ENCODE measurements at regions not wholly inside any gene's neighbourhood (a gene's known extent, or its start where the extent isn't known, plus 50 kb on each side); places are given as distances from the start of the nearest gene placed in this dataset.

GRCh38 chr13:107475753-107476453 lies 739.4 kb downstream of the LIG4 start:
- no peaks in the 10 kb centered on the region for H3K27me3 ChIP-seq (ENCODE audit: low read length)
- no peaks in the 10 kb centered on the region for H4K20me1 ChIP-seq (ENCODE audit: low read length)
- H3K4me2 ChIP-seq (ENCODE audit: low read length), result no peak overlapping the region
- DNase-seq, result no peak
- no peaks in the 10 kb centered on the region for H3F3A ChIP-seq (ENCODE audit: low read length, unreplicated experiment)
- no peak overlapping the region for H3K4me3 ChIP-seq (ENCODE audit: low read length)
- no peak overlapping the region for H2AFZ ChIP-seq (ENCODE audit: low read length)
- no peaks in the 10 kb centered on the region for H3K9me2 ChIP-seq (replicated peaks; ENCODE audit: low read length)
- no TSS peak for BruUV-seq (replicated peaks)
- intact Hi-C loops (cut with micrococcal nuclease), result no loop called here
- no peaks in the 10 kb centered on the region for H3K9me3 ChIP-seq (ENCODE audit: low read length)
- no peaks in the 10 kb centered on the region for H3K36me3 ChIP-seq (ENCODE audit: low read depth, low read length)
- CTCF ChIA-PET, result no interaction called here
- no peak overlapping the region for H3K9ac ChIP-seq (ENCODE audit: low read length)
- POLR2A ChIA-PET (ENCODE audit: unreplicated experiment), result no interaction called here
- H3K79me2 ChIP-seq (ENCODE audit: low read length), result no peaks in the 10 kb centered on the region
- no peak for ATAC-seq
- TF ChIP-seq EZH2phosphoT487 (IDR thresholded peaks at IDR 0.05; ENCODE audit: borderline replicate concordance, low read length), result no peak
- no peak for TF ChIP-seq EZH2 (IDR thresholded peaks at IDR 0.05; ENCODE audit: low read length, unreplicated experiment)
- TF ChIP-seq CTCF (conservative IDR thresholded peaks at IDR 0.05; ENCODE audit: low read depth, low read length), result no peak
- no peaks in the 10 kb centered on the region for H3K4me1 ChIP-seq (ENCODE audit: insufficient read depth, low read length)
- no peak overlapping the region for H3K27ac ChIP-seq (ENCODE audit: low read length)

GRCh38 chr13:107473253-107473652 lies 742.1 kb downstream of the LIG4 start:
- Histone ChIP-seq H3K9me2 (replicated peaks; ENCODE audit: low read length) (no peaks in the 10 kb centered on the region), H3K79me2 (ENCODE audit: low read length) (no peaks in the 10 kb centered on the region), H3K36me3 (ENCODE audit: low read depth, low read length) (no peaks in the 10 kb centered on the region), H3F3A (ENCODE audit: low read length, unreplicated experiment) (no peaks in the 10 kb centered on the region), H3K4me2 (ENCODE audit: low read length) (no peak overlapping the region), H3K4me3 (ENCODE audit: low read length) (no peak overlapping the region), H2AFZ (ENCODE audit: low read length) (no peak overlapping the region), H3K4me1 (ENCODE audit: insufficient read depth, low read length) (no peaks in the 10 kb centered on the region), H4K20me1 (ENCODE audit: low read length) (no peaks in the 10 kb centered on the region), H3K27ac (ENCODE audit: low read length) (no peak overlapping the region), H3K9me3 (ENCODE audit: low read length) (no peaks in the 10 kb centered on the region), H3K9ac (ENCODE audit: low read length) (no peak overlapping the region), H3K27me3 (ENCODE audit: low read length) (no peaks in the 10 kb centered on the region)
- no peak for TF ChIP-seq EZH2phosphoT487 (IDR thresholded peaks at IDR 0.05; ENCODE audit: borderline replicate concordance, low read length)
- no peak for TF ChIP-seq EZH2 (IDR thresholded peaks at IDR 0.05; ENCODE audit: low read length, unreplicated experiment)
- TF ChIP-seq CTCF (conservative IDR thresholded peaks at IDR 0.05; ENCODE audit: low read depth, low read length), result no peak
- no peak for DNase-seq
- intact Hi-C loops (cut with micrococcal nuclease), result no loop called here
- CTCF ChIA-PET, result no interaction called here
- no peak for ATAC-seq
- BruUV-seq (replicated peaks), result no TSS peak
- POLR2A ChIA-PET (ENCODE audit: unreplicated experiment), result no interaction called here

GRCh38 chr13:107466326-107467099 lies 748.8 kb downstream of the LIG4 start:
- Histone ChIP-seq H3K36me3 (ENCODE audit: low read depth, low read length) (no peaks in the 10 kb centered on the region), H3K9ac (ENCODE audit: low read length) (no peak overlapping the region), H2AFZ (ENCODE audit: low read length) (peak overlapping the region; percentile 48; the same call in 1 of the 2 replicates), H3K27me3 (ENCODE audit: low read length) (no peaks in the 10 kb centered on the region), H4K20me1 (ENCODE audit: low read length) (no peaks in the 10 kb centered on the region), H3K9me2 (replicated peaks; ENCODE audit: low read length) (no peaks in the 10 kb centered on the region), H3K27ac (ENCODE audit: low read length) (no peak overlapping the region), H3K79me2 (ENCODE audit: low read length) (no peaks in the 10 kb centered on the region), H3K4me2 (ENCODE audit: low read length) (peak overlapping the region; percentile 38), H3K9me3 (ENCODE audit: low read length) (no peaks in the 10 kb centered on the region), H3K4me1 (ENCODE audit: insufficient read depth, low read length) (peaks cover 12% of the 10 kb centered on the region; the same call in 1 of the 2 replicates), H3K4me3 (ENCODE audit: low read length) (no peak overlapping the region), H3F3A (ENCODE audit: low read length, unreplicated experiment) (no peaks in the 10 kb centered on the region)
- ChIA-PET CTCF (no interaction called here), POLR2A (ENCODE audit: unreplicated experiment) (no interaction called here)
- ATAC-seq, result peak; percentile 97
- intact Hi-C loops (cut with micrococcal nuclease), result no loop called here
- BruUV-seq (replicated peaks), result no TSS peak
- TF ChIP-seq CTCF (conservative IDR thresholded peaks at IDR 0.05; ENCODE audit: low read depth, low read length), result no peak
- no peak for TF ChIP-seq EZH2phosphoT487 (IDR thresholded peaks at IDR 0.05; ENCODE audit: borderline replicate concordance, low read length)
- no peak for TF ChIP-seq EZH2 (IDR thresholded peaks at IDR 0.05; ENCODE audit: low read length, unreplicated experiment)
- DNase-seq, result peak; percentile 71

Data from PC-3 (cell line).